HCT116 (cell line): ENCODE measurements at regions not wholly inside any gene's neighbourhood (a gene's known extent, or its start where the extent isn't known, plus 50 kb on each side); places are given as distances from the start of the nearest gene placed in this dataset.

Source experiments
- ATAC-seq: fragments of 200-7000 bp; cut with Tn5 transposase; 2 replicates; pipeline ENCODE4 v1.9.1; 2020; ENCODE audit warnings: mild to moderate bottlenecking, moderate library complexity
- BruUV-seq: library from RNA; stranded (reverse); fragments of 400-500 nt; replicated peaks from 2 replicates; lab custom pipeline; 2021; lab: Mats Ljungman, UMichigan
- CTCF ChIA-PET: fragments of 300-600 bp; sonication (Branson Sonifier 250); formaldehyde crosslinking; loops from one replicate; lab custom pipeline; 2021; ENCODE audit warnings: antibody characterized with exemption; lab: Charles Lee
- POLR2A ChIA-PET: fragments of 300-600, 350-600 bp; sonication (Branson Sonifier 250); formaldehyde crosslinking; loops from one replicate; lab custom pipeline; 2021; ENCODE audit warnings: antibody characterized with exemption; lab: Charles Lee
- RAD21 ChIA-PET, 2 experiments: fragments of 300-600 bp; sonication (Branson Sonifier 250); formaldehyde crosslinking; loops; one replicate each; lab custom pipeline; 2023; ENCODE audit warnings: low total read pairs in 2 of 2; ENCODE audit not compliant: uncharacterized antibody in 2 of 2, unreplicated experiment in 2 of 2, low non-redundant PET in 1 of 2; lab: Charles Lee
- DNase-seq: peaks from one replicate; pipeline ENCODE4 v3.0.0-alpha.2; 2010; ENCODE audit warnings: low read depth, low spot score
- H2AFZ ChIP-seq: fragments of 200-600 bp; shearing (Covaris generic), sonication (generic); 2 replicates; pipeline ENCODE4 v1.6.1; 2017; ENCODE audit warnings: low read depth, mixed run types, mixed read lengths, antibody characterized with exemption, low read length; ENCODE audit not compliant: poor library complexity, severe bottlenecking
- H3K27ac ChIP-seq: 2 replicates; pipeline ENCODE4 v1.5.1; 2012; ENCODE audit warnings: low read depth, low read length
- H3K27me3 ChIP-seq: fragments of 200-600 bp; sonication (generic); 2 replicates; pipeline ENCODE4 v1.6.1; 2016; ENCODE audit warnings: mixed run types, low read length, mixed read lengths; ENCODE audit not compliant: insufficient read depth
- H3K36me3 ChIP-seq, 2 experiments: fragments of 200-500 bp in 1 of 2; fragments of 200-600 bp in 1 of 2; sonication (Bioruptor generic) in 1 of 2; sonication (generic) in 1 of 2; 2 replicates each; pipeline versions ENCODE4 v1.5.1 to v1.6.1; 2014 to 2016; ENCODE audit warnings: low read length in 2 of 2, inconsistent platforms in 1 of 2, mixed read lengths in 1 of 2, mixed run types in 1 of 2; ENCODE audit not compliant: insufficient read depth in 2 of 2, control insufficient read depth in 1 of 2
- H3K4me1 ChIP-seq, 2 experiments: fragments of 200-600 bp in 1 of 2; sonication (generic) in 1 of 2; 2 replicates each; pipeline versions ENCODE4 v1.5.1 to v1.6.1; 2012 to 2017; ENCODE audit warnings: low read length in 2 of 2, inconsistent platforms in 1 of 2, mild to moderate bottlenecking in 1 of 2, mixed read lengths in 1 of 2, mixed run types in 1 of 2, moderate library complexity in 1 of 2; ENCODE audit not compliant: insufficient read depth in 2 of 2, control insufficient read depth in 1 of 2
- H3K4me2 ChIP-seq: fragments of 200-600 bp; sonication (generic); 2 replicates; pipeline ENCODE4 v1.6.1; 2017; ENCODE audit warnings: mixed run types, low read length, mixed read lengths
- H3K4me3 ChIP-seq, 2 experiments: fragments of 200-600 bp in 1 of 2; sonication (generic) in 1 of 2; replicated peaks in 1 of 2; 2 replicates each; pipeline ENCODE4 v1.5.1; 2011 to 2016; ENCODE audit warnings: low read length in 2 of 2, control low read depth in 1 of 2, low read depth in 1 of 2, mild to moderate bottlenecking in 1 of 2, mixed read lengths in 1 of 2, mixed run types in 1 of 2
- H3K79me2 ChIP-seq: fragments of 200-600 bp; sonication (generic); 2 replicates; pipeline ENCODE4 v1.6.1; 2017; ENCODE audit warnings: mild to moderate bottlenecking, mixed run types, low read length, moderate library complexity, mixed read lengths; ENCODE audit not compliant: insufficient read depth
- H3K9ac ChIP-seq: fragments of 200-600 bp; sonication (generic); 2 replicates; pipeline ENCODE4 v1.6.1; 2016; ENCODE audit warnings: low read length, mixed read lengths
- H3K9me2 ChIP-seq: fragments of 200-600 bp; sonication (generic), shearing (Covaris generic); 2 replicates; pipeline ENCODE4 v1.6.1; 2017; ENCODE audit warnings: mixed run types, mild to moderate bottlenecking, moderate library complexity; ENCODE audit not compliant: insufficient read depth
- H3K9me3 ChIP-seq, 2 experiments: fragments of 200-500 bp in 1 of 2; fragments of 200-600 bp in 1 of 2; sonication (Bioruptor generic) in 1 of 2; sonication (generic) in 1 of 2; 2 replicates each; pipeline ENCODE4 v1.6.1; 2014 to 2017; ENCODE audit warnings: low read length in 2 of 2, mixed read lengths in 2 of 2, inconsistent platforms in 1 of 2, low read depth in 1 of 2, mild to moderate bottlenecking in 1 of 2, mixed run types in 1 of 2, moderate library complexity in 1 of 2; ENCODE audit not compliant: control insufficient read depth in 1 of 2, insufficient read depth in 1 of 2
- H4K20me1 ChIP-seq: fragments of 200-600 bp; sonication (generic), shearing (Covaris generic); 2 replicates; pipeline ENCODE4 v1.6.1; 2017; ENCODE audit warnings: mixed run types, mild to moderate bottlenecking, moderate library complexity; ENCODE audit not compliant: insufficient read depth
- CEBPB ChIP-seq: IDR thresholded peaks from 2 replicates; pipeline ENCODE4 v1.6.1; 2012; ENCODE audit warnings: low read depth
- EZH2 ChIP-seq: fragments of 200-600 bp; sonication (generic); IDR thresholded peaks from 2 replicates; pipeline ENCODE4 v1.6.1; 2017; ENCODE audit warnings: antibody characterized with exemption, mixed run types
- JUND ChIP-seq: IDR thresholded peaks from 2 replicates; pipeline ENCODE4 v1.6.1; 2012
- RAD21 ChIP-seq: IDR thresholded peaks from 2 replicates; pipeline ENCODE4 v1.6.1; 2012; ENCODE audit warnings: low read depth, mild to moderate bottlenecking
- SIN3A ChIP-seq: IDR thresholded peaks from 2 replicates; pipeline ENCODE4 v1.6.1; 2012; ENCODE audit warnings: low read depth
- SP1 ChIP-seq: IDR thresholded peaks from 2 replicates; pipeline ENCODE4 v1.6.1; 2012; ENCODE audit warnings: low read depth
- SRF ChIP-seq: IDR thresholded peaks from 2 replicates; pipeline ENCODE4 v1.6.1; 2012; ENCODE audit warnings: low read depth
- ZNF274 ChIP-seq: fragments of 200-500 bp; sonication (Bioruptor generic); IDR thresholded peaks from 2 replicates; pipeline ENCODE4 v1.6.1; 2014; ENCODE audit warnings: mild to moderate bottlenecking, low read depth, low read length, inconsistent platforms
- intact Hi-C: fragments of 100-400 bp; cut with micrococcal nuclease; formaldehyde crosslinking; loops from 2 replicates; pipeline ENCODE4 v1.10.0; 2022

DNA sequence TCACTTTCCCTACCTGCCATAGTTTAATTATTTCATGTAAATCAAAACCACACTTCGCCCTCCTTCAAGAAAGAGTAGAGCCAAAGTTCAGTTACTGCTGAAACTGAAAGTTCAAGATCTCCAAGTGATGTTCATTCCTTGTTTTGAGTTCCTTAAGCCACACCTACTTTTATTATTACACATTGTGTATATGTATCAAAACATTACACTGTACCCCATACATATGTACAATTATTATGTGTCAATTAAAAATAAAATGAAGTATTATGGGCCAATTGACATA lies 892.3 kb upstream of the NDST4 start:
- TF ChIP-seq ZNF274 = no peak
- no peak for TF ChIP-seq SIN3A
- TF ChIP-seq RAD21 = no peak
- TF ChIP-seq EZH2 = no peak
- TF ChIP-seq JUND = no peak
- TF ChIP-seq SP1 = no peak
- TF ChIP-seq, all 23 proteins: peak for 0
- Histone ChIP-seq H3K9me3 (no peaks in the 10 kb centered on the region), H3K4me2 (no peak overlapping the region), H3K27ac (no peak overlapping the region), H3K4me3 (no peak overlapping the region), H3K9me2 (no peaks in the 10 kb centered on the region), H3K36me3 (no peaks in the 10 kb centered on the region), H3K9ac (no peak overlapping the region), H2AFZ (no peak overlapping the region), H4K20me1 (no peaks in the 10 kb centered on the region), H3K4me1 (no peaks in the 10 kb centered on the region), H3K79me2 (no peaks in the 10 kb centered on the region), H3K27me3 (no peaks in the 10 kb centered on the region)
- intact Hi-C loops = no loop called here
- DNase-seq (no peak), ATAC-seq (no peak)
- ChIA-PET POLR2A (no interaction called here), RAD21 (no interaction called here), CTCF (no interaction called here)
- BruUV-seq = no TSS peak

DNA sequence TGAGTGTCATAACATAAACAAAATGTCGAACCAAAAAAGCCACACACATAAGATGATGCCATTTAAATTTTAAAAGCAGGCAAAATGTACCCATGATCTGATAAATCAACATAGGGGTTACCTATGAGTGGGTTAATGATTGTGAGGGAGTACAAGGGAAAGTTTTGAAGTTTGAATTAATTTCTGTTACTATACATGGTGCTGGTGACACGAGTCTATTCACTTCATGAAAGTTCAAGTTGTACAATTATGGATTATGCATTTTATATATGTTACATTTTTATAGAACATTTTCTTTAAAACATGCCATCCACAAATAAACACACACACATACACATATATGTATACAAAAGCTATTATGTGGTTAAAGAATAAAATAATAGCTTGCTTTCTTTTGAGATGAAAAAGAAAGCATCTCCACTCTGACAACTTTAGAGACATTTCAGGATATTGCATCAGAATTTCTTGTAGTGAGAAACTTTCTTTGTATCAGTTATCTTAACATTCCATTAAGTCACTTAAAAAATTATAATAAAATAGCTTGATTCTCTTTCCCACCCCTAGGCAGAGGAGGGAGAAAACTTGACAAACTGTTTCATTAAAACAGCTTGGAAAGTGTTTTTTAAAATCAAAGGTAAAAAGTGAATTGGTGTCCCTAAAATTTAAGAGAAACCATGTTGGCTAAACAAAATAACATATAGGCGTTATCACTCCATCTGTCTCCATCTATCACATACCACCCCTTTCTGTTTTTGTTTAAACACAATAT lies 891.8 kb upstream of the NDST4 start:
- no peak for ATAC-seq
- Histone ChIP-seq H3K36me3 (no peaks in the 10 kb centered on the region), H2AFZ (no peak overlapping the region), H3K4me2 (no peak overlapping the region), H3K9me3 (no peaks in the 10 kb centered on the region), H3K4me3 (no peak overlapping the region)
- intact Hi-C loops = no loop called here
- no peak for TF ChIP-seq SRF
- peak; percentile 24; the same call in 1 of the 2 replicates for TF ChIP-seq CEBPB
- TF ChIP-seq, all 23 proteins: peak for 1
- Histone ChIP-seq H3K9me2 (no peaks in the 10 kb centered on the region), H3K4me1 (no peaks in the 10 kb centered on the region), H3K27ac (no peak overlapping the region), H3K79me2 (no peaks in the 10 kb centered on the region), H3K9ac (no peak overlapping the region), H3K27me3 (no peaks in the 10 kb centered on the region), H4K20me1 (no peaks in the 10 kb centered on the region)
- CTCF ChIA-PET = no interaction called here
- POLR2A ChIA-PET = no interaction called here
- RAD21 ChIA-PET = no interaction called here
- DNase-seq = no peak
- BruUV-seq = no TSS peak
